ENCODE measurements at regions not wholly inside any gene's neighbourhood (a gene's known extent, or its start where the extent isn't known, plus 50 kb on each side); places are given as distances from the start of the nearest gene placed in this dataset.

DNA sequence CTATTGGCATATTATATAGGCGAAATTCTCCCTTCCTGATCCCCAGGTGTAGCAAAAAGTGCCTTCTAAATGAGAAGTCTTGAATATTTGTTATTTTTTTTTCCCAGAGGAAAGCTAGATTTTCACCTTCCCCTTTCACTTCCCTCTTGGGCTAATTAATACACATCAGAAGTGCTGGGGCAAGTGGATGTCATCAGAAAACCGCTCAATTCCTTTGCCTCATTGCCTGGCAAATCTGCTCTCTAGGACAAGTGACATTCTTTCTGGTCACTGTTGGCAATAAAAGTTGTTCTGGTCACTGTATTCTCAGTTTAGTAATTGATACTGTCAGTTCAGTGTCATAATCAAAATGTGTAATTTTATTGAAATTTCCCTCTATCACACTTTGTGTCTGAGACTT, 174.5 kb downstream of the ETNK1 start:
- H3K27ac ChIP-seq, result no peak overlapping the region
- no peaks in the 10 kb centered on the region for H3K4me1 ChIP-seq
- no peaks in the 10 kb centered on the region for H3K27me3 ChIP-seq (replicated peaks in 1 of 7)
- TF ChIP-seq, protein P1, sequence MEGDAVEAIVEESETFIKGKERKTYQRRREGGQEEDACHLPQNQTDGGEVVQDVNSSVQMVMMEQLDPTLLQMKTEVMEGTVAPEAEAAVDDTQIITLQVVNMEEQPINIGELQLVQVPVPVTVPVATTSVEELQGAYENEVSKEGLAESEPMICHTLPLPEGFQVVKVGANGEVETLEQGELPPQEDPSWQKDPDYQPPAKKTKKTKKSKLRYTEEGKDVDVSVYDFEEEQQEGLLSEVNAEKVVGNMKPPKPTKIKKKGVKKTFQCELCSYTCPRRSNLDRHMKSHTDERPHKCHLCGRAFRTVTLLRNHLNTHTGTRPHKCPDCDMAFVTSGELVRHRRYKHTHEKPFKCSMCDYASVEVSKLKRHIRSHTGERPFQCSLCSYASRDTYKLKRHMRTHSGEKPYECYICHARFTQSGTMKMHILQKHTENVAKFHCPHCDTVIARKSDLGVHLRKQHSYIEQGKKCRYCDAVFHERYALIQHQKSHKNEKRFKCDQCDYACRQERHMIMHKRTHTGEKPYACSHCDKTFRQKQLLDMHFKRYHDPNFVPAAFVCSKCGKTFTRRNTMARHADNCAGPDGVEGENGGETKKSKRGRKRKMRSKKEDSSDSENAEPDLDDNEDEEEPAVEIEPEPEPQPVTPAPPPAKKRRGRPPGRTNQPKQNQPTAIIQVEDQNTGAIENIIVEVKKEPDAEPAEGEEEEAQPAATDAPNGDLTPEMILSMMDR (IDR thresholded peaks at IDR 0.05 in 8 of 11, conservative IDR thresholded peaks at IDR 0.05 in 3 of 11), result no peak
- no peak for TF ChIP-seq POLR2A (IDR thresholded peaks at IDR 0.05)
- no peak for TF ChIP-seq POLR2AphosphoS5 (IDR thresholded peaks at IDR 0.05)
- no peak overlapping the region for H3K4me3 ChIP-seq
- no peaks in the 10 kb centered on the region for H3K9me3 ChIP-seq
- no peak for DNase-seq
- intact Hi-C loops (cut with DNase I; ENCODE audit: low total_unique reads), result no loop called here
- WGBS, 5 donors, result 63 to 74% (median 68%) methylated on average over 2 of the region's 2 CpGs
- H3K36me3 ChIP-seq, result no peaks in the 10 kb centered on the region

DNA sequence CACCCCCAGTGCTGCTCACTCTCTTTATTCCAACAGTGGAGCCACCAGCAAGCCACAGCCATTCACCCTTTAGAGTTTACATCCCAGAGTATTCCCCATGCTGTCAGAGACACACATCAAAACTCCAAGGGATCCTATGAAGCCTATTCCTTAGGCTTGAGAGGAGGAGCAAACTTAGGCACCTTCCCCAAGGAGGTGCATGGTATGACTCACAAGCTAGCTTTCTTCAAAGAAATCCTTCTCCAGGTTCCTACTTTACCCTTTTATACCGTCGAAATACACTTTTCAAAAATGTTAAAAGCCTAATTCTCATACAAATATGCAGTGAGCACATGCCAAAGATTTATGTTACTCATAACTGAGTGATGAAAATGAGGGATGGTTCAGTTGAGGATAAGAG, 175.4 kb downstream of the ETNK1 start:
- Histone ChIP-seq H3K9me3 (no peaks in the 10 kb centered on the region), H3K4me3 (no peak overlapping the region), H3K27me3 (replicated peaks in 1 of 7) (no peaks in the 10 kb centered on the region), H3K27ac (no peak overlapping the region), H3K4me1 (no peaks in the 10 kb centered on the region), H3K36me3 (no peaks in the 10 kb centered on the region)
- intact Hi-C loops (cut with DNase I; ENCODE audit: low total_unique reads), result no loop called here
- no peak for DNase-seq
- TF ChIP-seq, protein P1 (IDR thresholded peaks at IDR 0.05 in 8 of 11, conservative IDR thresholded peaks at IDR 0.05 in 3 of 11), result no peak
- TF ChIP-seq POLR2A (IDR thresholded peaks at IDR 0.05) (no peak), POLR2AphosphoS5 (IDR thresholded peaks at IDR 0.05) (no peak)
- 76 to 90% (median 81%) methylated on average over 2 of the region's 2 CpGs for WGBS, 5 donors

DNA sequence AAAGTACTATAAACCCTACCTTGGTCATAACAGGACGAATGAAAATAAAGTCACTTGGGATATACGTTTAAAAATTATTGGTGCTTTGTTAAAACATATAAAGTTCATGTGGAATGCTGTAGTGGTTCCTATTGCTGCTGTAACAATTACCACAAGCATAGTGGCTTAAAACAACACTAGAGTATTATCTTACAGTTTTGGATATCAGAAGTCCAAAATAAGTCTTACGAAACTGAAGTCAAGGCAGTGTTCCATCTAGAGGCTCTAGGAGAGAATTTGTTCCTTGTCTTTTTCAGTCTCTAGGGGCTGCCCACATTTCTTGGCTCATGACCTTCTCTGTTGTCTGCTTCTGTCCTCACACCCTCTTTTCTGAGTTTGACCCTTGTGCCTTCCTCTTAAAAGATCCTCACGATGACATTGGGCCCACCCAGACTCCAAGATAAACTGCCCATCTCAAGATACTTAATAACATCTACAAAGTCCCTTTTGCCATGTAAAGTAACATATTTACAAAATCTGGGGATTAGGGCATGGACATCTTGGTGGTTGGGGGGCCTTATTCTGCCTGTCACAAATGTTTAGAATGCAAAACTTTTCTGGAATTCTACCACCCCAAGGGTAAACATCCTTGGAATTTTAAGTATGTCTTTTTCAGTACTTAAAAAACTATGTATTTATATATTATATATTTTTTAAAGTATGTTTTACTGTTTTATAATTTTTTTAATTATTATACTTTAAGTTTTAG, 178.1 kb downstream of the ETNK1 start:
- TF ChIP-seq POLR2AphosphoS5 (IDR thresholded peaks at IDR 0.05) (no peak), POLR2A (IDR thresholded peaks at IDR 0.05) (no peak)
- TF ChIP-seq, protein P1 (IDR thresholded peaks at IDR 0.05 in 8 of 11, conservative IDR thresholded peaks at IDR 0.05 in 3 of 11), result no peak
- Histone ChIP-seq H3K9me3 (no peaks in the 10 kb centered on the region), H3K4me3 (no peak overlapping the region), H3K27ac (no peak overlapping the region), H3K36me3 (no peaks in the 10 kb centered on the region), H3K27me3 (replicated peaks in 1 of 7) (no peaks in the 10 kb centered on the region), H3K4me1 (no peaks in the 10 kb centered on the region)
- WGBS, 5 donors, result 81 to 92% (median 86%) methylated on average over 4 of the region's 4 CpGs
- DNase-seq, result no peak
- intact Hi-C loops (cut with DNase I; ENCODE audit: low total_unique reads), result no loop called here

DNA sequence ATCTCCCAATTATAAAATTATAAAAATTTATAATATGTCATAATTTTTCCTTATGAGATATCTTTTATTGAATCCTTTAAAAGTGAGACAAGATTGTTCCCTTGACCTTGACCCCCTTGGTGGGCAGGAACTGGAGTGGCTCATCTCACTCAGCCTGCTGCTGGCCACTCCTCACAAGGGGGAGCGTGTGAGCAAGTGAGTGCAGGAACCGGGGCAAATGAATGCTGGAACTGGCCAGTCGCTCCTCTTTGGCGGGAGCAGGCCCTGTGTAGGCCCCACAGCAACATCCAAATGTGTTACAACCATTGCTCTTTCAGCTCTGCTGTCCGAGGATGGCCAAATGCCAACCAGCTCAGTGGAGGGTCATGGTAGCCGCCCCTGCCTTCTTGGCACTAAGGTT, 178.8 kb downstream of the ETNK1 start:
- intact Hi-C loops (cut with DNase I; ENCODE audit: low total_unique reads), result no loop called here
- Histone ChIP-seq H3K9me3 (no peaks in the 10 kb centered on the region), H3K4me1 (no peaks in the 10 kb centered on the region), H3K4me3 (no peak overlapping the region), H3K36me3 (no peaks in the 10 kb centered on the region), H3K27me3 (replicated peaks in 1 of 7) (no peaks in the 10 kb centered on the region), H3K27ac (no peak overlapping the region)
- TF ChIP-seq POLR2A (IDR thresholded peaks at IDR 0.05) (no peak), POLR2AphosphoS5 (IDR thresholded peaks at IDR 0.05) (no peak)
- TF ChIP-seq, protein P1 (IDR thresholded peaks at IDR 0.05 in 8 of 11, conservative IDR thresholded peaks at IDR 0.05 in 3 of 11), result no peak
- DNase-seq, result no peak
- 81 to 91% (median 90%) methylated on average over 5 to 6 of the region's 6 CpGs for WGBS, 5 donors

Measured in spleen (tissue), 11 donors.